Stimulated activated naive CD8-positive, alpha-beta T cell treated with anti-CD3 and anti-CD28 coated beads, Interleukin-15, Interleukin-2, amounts not matched to agents 100 U/mL and 50 U/mL, for 24 hours (primary cell): ENCODE measurements at regions not wholly inside any gene's neighbourhood (a gene's known extent, or its start where the extent isn't known, plus 50 kb on each side); places are given as distances from the start of the nearest gene placed in this dataset.
A peak's percentile ranks its signal among the peaks of the same experiment; 100 is the strongest.
"Not testable (repeated sequence)": the region's sequence is repeated elsewhere in the genome, so short reads cannot be mapped to it uniquely, and the experiment has no call there.

Source experiments
- ATAC-seq: fragments of 150-1000 bp; cut with Tn5 transposase; one replicate; pipeline ENCODE4 v1.10.0; 2021
- DNase-seq: peaks from one replicate; pipeline ENCODE4 v3.0.0; 2021

GRCh38 chr2:38146907-38147307 is 71.0 kb upstream of the CYP1B1 start:
- peak; percentile 83 for ATAC-seq
- DNase-seq: peak; percentile 30

- ATAC-seq (peak; percentile 70), DNase-seq (peak; percentile 25)
Measured at GRCh38 chr2:38146275-38146906, 70.4 kb upstream of the CYP1B1 start.

DNA sequence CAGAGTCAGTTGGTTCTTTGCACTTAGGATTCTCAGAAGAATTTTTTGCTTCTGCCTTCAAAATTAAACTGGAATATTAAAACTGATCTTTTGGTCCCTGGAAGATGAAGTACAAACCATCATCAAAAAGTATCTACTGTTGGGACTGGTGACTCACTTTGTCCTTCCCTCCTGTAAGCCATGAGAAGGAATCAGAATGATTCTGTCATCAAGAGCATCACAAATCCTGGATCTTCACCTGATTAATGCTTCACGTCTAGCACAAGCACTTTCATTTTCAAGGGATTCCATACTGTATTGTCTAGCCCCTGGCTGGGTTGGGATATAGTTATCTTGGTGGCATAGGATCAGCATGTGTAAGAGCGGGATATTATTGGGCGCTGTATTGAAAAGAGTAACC is 69.3 kb upstream of the CYP1B1 start:
- DNase-seq: no peak
- no peak for ATAC-seq

- ATAC-seq (no peak), DNase-seq (no peak)
Measured at GRCh38 chr2:38142627-38143026, 66.7 kb upstream of the CYP1B1 start.

- ATAC-seq (no peak), DNase-seq (no peak)
Measured at GRCh38 chr2:38141501-38141900, 65.5 kb upstream of the CYP1B1 start.

GRCh38 chr2:38138996-38139395 is 63.0 kb upstream of the CYP1B1 start:
- no peak for ATAC-seq
- DNase-seq: no peak

GRCh38 chr2:38138419-38138818 is 62.5 kb upstream of the CYP1B1 start:
- DNase-seq: no peak
- no peak for ATAC-seq

GRCh38 chr2:38137958-38138357 is 62.0 kb upstream of the CYP1B1 start:
- not testable (repeated sequence) for ATAC-seq, DNase-seq

- ATAC-seq (no peak), DNase-seq (no peak)
Measured at GRCh38 chr2:38131676-38132075, 55.7 kb upstream of the CYP1B1 start.

DNA sequence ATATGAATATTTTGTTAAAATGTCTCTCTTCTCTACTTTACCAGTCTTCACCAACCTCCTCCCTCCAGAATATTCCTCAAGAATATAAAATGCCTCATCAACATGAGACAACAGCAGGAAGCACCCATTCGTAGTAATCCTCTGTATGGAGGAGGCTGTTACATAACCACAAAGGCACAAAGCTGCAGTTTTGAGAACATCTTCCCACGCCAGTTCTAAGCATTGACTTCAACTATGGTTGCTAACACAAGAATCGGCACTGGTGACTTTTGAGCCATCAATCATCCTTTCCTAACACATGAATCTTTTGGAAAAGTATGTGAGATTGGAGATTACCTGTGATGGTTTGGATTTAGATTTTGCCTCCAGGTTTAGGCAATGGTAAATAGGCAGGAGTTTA is 54.9 kb upstream of the CYP1B1 start:
- ATAC-seq (no peak), DNase-seq (no peak)

DNA sequence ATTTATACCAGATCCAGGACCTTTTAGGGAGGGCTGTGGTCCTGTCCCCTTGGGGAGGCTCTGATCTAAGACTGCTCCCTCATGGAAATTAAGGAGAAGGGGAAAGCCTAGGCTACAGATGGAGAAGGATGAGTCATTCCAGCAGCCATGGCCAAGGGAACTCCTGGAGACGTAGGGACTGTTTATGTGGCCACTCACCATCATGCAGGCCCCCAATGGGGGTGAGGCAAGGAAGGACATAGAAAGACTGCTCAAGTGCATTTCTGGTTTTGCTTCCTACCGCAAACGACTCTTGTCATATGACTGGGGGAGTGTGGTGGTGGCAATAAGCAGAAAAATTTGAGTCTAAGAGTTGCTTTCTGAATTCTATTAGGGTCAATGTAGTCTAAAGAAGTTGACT is 54.0 kb upstream of the CYP1B1 start:
- ATAC-seq (no peak), DNase-seq (no peak)

GRCh38 chr2:38129481-38129880 is 53.5 kb upstream of the CYP1B1 start:
- ATAC-seq (no peak), DNase-seq (no peak)

DNA sequence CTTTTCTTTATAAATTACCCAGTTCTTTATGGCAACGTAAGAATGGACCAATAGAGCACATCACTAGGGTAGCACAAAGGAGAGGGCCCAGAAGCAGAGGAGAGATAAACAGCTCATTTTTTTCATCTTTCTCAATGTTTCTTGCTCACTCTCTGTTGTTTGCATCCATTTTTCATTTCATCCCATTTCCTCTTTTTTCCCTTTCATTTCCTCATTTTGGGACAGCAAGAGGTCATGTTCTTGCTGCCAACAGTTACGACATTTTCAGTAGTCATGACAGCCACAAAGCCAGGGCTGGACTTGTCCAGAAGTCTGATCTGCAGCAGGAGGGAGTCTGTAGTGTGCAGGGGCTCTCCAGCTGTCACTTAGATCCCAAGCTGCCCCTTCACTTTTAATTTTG is 52.7 kb upstream of the CYP1B1 start:
- no peak for DNase-seq
- ATAC-seq: no peak

DNA sequence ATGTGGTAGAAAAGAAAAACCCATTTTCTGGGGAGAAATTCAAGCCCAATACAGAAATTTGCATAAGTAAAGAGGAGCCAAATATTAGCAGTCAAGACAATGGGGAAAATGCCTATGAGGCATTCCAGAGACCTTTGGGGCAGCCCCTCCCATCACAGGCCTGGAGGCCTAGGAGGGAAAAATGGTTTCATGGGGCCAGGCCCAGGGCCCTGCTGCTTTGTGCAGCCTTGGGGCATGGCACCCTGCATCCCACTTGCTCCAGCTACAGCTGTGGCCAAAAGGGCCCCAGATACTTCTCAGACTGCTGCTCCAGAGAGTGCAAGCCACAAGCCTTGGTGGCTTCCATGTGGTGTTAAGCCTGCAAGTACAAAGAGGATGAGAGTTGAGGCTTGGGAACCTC is 51.3 kb upstream of the CYP1B1 start:
- no peak for DNase-seq
- ATAC-seq: no peak

DNA sequence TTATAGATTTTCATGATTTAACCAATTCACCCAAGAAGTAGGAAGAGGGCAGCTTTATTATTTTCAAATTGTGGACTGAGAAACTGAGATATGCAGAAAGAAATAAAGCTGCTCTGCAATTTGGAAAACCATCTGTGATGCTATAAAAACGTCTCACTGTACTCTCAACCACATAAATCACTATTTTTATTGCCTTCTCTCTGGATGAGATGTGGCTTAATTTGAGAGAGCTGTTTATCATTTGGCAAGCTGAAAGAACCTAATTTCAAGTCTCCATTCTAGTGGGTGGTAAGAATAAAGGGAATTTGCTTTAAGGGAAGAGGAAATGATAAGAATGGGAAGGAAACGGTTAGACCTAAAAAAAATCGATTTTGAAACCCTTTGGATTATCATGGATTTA is 49.9 kb upstream of the CYP1B1 start:
- no peak for DNase-seq
- ATAC-seq: no peak
